HFF-Myc (cell line): ENCODE measurements at regions not wholly inside any gene's neighbourhood (a gene's known extent, or its start where the extent isn't known, plus 50 kb on each side); places are given as distances from the start of the nearest gene placed in this dataset.

ENCODE experiments used
- DNase-seq: peaks from one replicate; pipeline ENCODE4 v3.0.0-alpha.2; 2011; ENCODE audit warnings: low read depth; ENCODE audit errors: extremely low read depth
- H3K4me3 ChIP-seq: replicated peaks from 2 replicates; pipeline ENCODE4 v1.5.1; 2011; ENCODE audit warnings: low read depth, mild to moderate bottlenecking, control low read depth, low read length
- TF ChIP-seq, protein P1 (sequence below): IDR thresholded peaks from 2 replicates; pipeline ENCODE4 v1.5.1; 2012; ENCODE audit warnings: mild to moderate bottlenecking, low read depth, low read length, control low read depth; ENCODE audit errors: missing control alignments

GRCh38 chr18:56204052-56204451 lies 434.3 kb downstream of the TXNL1 start:
- no peak overlapping the region for H3K4me3 ChIP-seq
- DNase-seq, result no peak
- TF ChIP-seq, protein P1, sequence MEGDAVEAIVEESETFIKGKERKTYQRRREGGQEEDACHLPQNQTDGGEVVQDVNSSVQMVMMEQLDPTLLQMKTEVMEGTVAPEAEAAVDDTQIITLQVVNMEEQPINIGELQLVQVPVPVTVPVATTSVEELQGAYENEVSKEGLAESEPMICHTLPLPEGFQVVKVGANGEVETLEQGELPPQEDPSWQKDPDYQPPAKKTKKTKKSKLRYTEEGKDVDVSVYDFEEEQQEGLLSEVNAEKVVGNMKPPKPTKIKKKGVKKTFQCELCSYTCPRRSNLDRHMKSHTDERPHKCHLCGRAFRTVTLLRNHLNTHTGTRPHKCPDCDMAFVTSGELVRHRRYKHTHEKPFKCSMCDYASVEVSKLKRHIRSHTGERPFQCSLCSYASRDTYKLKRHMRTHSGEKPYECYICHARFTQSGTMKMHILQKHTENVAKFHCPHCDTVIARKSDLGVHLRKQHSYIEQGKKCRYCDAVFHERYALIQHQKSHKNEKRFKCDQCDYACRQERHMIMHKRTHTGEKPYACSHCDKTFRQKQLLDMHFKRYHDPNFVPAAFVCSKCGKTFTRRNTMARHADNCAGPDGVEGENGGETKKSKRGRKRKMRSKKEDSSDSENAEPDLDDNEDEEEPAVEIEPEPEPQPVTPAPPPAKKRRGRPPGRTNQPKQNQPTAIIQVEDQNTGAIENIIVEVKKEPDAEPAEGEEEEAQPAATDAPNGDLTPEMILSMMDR, result no peak

DNA sequence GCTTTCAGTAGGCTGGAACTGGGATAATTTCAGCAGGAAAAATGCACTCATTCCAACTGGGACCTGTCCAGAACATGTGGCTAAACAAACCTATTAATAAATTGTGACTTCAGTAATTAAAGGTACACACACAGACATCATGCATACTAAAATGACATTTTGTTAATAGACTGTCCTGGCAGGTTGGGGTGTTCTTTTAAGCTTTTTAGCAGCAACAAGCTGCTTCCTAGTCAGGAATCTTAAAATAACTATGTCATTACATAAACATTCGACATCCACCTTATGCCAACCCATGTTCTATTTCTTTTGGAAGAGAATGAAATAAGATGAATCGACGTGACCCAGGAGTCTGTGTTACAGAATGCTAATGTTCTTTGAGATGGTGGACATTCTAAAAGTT lies 435.7 kb downstream of the TXNL1 start:
- DNase-seq, result no peak
- no peak overlapping the region for H3K4me3 ChIP-seq
- TF ChIP-seq, protein P1, result no peak

- peak; percentile 68 for DNase-seq
- H3K4me3 ChIP-seq, result no peak overlapping the region
- TF ChIP-seq, protein P1, result no peak
These were observed 437.9 kb downstream of the TXNL1 start for GRCh38 chr18:56200381-56200911.

- TF ChIP-seq, protein P1, result no peak
These were observed 438.6 kb downstream of the TXNL1 start for GRCh38 chr18:56199580-56200330.

DNA sequence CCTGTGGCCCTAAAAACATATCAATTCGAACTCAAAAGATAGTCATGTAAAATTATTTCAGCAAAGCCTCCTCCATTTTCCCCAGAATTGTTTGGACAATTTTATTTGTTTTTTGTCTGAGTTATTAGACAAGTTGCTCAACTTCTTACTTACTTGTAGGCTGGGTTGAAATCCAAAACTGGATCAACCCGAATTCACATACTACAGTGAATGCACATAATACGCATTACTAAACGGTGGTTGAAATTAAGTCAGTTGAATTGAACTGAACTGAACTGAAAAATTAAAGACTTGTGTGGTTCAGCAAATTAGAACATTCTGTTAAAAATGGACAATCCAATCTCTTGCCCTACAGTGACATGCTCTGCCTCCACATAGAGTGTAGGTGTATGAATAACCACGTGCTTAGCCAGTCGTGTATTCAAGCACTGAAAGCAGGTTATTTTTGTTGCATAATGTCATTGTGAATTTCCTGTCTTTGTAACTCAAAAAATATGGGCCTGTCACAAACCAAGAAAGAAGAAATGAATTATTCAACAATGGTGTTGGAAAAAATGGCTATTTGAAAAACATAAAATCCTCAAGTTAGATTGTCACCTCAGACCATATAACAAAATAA lies 441.0 kb downstream of the TXNL1 start:
- DNase-seq, result no peak
- TF ChIP-seq, protein P1, result no peak
- H3K4me3 ChIP-seq, result no peak overlapping the region

More at GRCh38 chr18:56199580-56200330, 438.6 kb downstream of the TXNL1 start:
- no peak overlapping the region for H3K4me3 ChIP-seq
- DNase-seq, result no peak

GRCh38 chr18:56196495-56197225 lies 441.7 kb downstream of the TXNL1 start:
- DNase-seq, result no peak
- no peak overlapping the region for H3K4me3 ChIP-seq
- TF ChIP-seq, protein P1, result no peak
